IPS-20b (cell line): ENCODE measurements at regions not wholly inside any gene's neighbourhood (a gene's known extent, or its start where the extent isn't known, plus 50 kb on each side); places are given as distances from the start of the nearest gene placed in this dataset.

Experiments used
- H3K27ac ChIP-seq: one replicate; pipeline ENCODE4 v1.5.1; 2013; ENCODE audit warnings: low read length
- H3K27me3 ChIP-seq: 2 replicates; pipeline ENCODE4 v1.6.1; 2013; ENCODE audit warnings: mild to moderate bottlenecking, low read length, inconsistent platforms; ENCODE audit not compliant: insufficient read depth
- H3K36me3 ChIP-seq: 2 replicates; pipeline ENCODE4 v1.6.1; 2013; ENCODE audit warnings: low read depth, mild to moderate bottlenecking, inconsistent platforms, low read length, moderate library complexity; ENCODE audit not compliant: insufficient read depth
- H3K4me1 ChIP-seq: 2 replicates; pipeline ENCODE4 v1.6.1; 2013; ENCODE audit warnings: mild to moderate bottlenecking, control low read depth, inconsistent platforms, low read length, moderate library complexity; ENCODE audit not compliant: insufficient read depth
- H3K4me3 ChIP-seq: 2 replicates; pipeline ENCODE4 v1.5.1; 2013; ENCODE audit warnings: mild to moderate bottlenecking, low read length, inconsistent platforms
- H3K9ac ChIP-seq: 2 replicates; pipeline ENCODE4 v1.6.1; 2013; ENCODE audit warnings: low read depth, mild to moderate bottlenecking, inconsistent platforms, low read length, moderate library complexity
- H3K9me3 ChIP-seq: 2 replicates; pipeline ENCODE4 v1.6.1; 2013; ENCODE audit warnings: mild to moderate bottlenecking, low read depth, low read length, inconsistent platforms; ENCODE audit not compliant: insufficient read depth

DNA sequence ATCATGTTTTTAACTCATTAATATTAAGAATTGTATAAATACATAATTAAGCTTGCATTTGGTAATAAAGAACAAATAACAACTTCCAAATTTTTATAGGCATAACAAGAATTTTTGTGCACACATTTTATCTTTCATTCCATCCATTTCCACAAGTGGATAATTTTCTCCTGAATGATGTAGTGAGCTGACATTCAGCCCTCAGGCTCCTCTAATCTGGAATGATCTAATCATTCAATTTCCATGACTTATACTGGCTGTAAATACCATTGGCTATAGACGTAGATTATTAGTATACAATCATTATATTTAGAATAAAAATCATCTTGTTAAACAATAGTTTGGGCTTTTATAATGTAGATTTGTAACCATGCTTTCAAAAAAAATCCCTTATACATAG, 287.2 kb upstream of the GHITM start:
- H3K9ac ChIP-seq, result no peak overlapping the region

DNA sequence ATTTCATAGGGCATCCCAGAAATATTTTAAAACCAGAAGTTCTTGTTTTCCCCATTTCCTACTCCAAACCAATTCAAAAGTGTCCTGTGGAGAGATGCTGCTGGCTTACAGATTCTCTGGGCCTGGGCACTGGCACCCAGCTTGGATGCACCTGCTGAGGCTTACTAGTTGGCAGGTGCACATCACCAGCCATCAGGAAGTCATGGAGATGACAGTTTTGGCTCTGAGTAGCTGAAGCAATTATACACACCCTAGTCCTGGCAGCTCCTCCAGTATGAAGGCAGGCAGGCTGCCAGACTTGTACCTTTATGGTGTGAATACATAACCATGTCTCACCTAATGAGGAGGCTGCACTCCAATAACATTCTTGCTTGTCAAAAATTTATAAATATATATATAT, 276.6 kb upstream of the GHITM start:
- H3K4me3 ChIP-seq, result no peak overlapping the region
- no peaks in the 10 kb centered on the region for H3K4me1 ChIP-seq
- no peak overlapping the region for H3K9ac ChIP-seq
- no peaks in the 10 kb centered on the region for H3K36me3 ChIP-seq
- no peaks in the 10 kb centered on the region; the same call in 1 of the 2 replicates for H3K9me3 ChIP-seq
- H3K27me3 ChIP-seq, result no peaks in the 10 kb centered on the region
- no peak overlapping the region for H3K27ac ChIP-seq

More for the DNA sequence above, 287.2 kb upstream of the GHITM start:
- Histone ChIP-seq H3K27ac (no peak overlapping the region), H3K4me1 (no peaks in the 10 kb centered on the region), H3K27me3 (no peaks in the 10 kb centered on the region), H3K4me3 (no peak overlapping the region), H3K9me3 (no peaks in the 10 kb centered on the region), H3K36me3 (no peaks in the 10 kb centered on the region)

DNA sequence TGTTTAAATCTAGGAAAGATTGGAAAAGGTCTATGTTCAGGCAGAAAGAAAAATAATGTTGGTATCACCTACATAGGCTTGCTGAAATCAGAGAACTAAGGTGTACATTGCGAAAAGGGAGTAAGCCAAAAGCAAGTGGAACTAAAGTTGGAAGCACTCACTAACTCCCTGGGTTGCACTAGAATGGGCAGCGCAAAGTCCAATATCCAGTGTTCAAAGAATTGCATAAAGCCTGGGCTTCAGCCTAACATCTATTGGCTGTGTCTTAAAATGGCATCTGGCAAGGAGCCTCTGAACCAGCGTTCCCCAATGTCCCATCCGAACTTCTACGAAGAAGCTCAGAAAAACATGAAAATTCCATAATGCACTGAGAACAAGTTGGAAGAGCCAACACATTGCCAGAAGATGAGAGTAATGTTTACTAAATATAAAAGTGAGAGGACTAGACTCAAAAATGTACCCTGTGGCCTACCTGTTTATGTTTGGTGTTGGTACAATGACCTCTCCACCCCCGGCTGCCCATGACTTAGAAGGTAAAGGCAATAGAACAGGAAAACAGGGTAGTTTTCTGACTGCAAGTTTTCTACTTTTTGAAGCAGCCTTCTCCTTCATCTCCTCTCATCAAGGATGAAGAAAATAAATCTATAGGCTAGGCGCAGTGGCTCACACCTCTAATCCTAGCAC, 275.9 kb upstream of the GHITM start:
- Histone ChIP-seq H3K27me3 (no peaks in the 10 kb centered on the region), H3K4me1 (no peaks in the 10 kb centered on the region), H3K9ac (no peak overlapping the region), H3K27ac (no peak overlapping the region), H3K9me3 (no peaks in the 10 kb centered on the region; the same call in 1 of the 2 replicates), H3K36me3 (no peaks in the 10 kb centered on the region), H3K4me3 (no peak overlapping the region)

DNA sequence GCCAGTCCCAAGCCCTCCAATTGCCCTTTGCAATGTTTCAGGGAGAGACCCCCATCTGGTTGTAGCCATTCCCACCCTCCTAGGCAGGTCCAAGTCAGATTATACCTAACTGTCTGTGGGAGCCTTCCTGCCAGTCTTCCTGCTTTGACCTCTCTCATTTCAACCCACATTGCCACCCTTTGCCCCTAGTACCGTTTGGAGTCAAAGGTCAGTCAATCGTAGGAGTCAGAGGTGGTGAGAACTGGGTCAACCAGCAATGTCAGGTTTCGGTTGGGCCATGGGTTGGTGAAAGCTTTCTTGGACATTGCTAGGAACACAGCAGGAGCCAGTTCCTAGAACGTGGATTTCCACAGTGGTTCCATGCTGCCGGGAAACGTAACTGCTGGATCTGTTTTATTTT, 269.4 kb upstream of the GHITM start:
- no peak overlapping the region for H3K27ac ChIP-seq
- H3K36me3 ChIP-seq, result no peaks in the 10 kb centered on the region
- no peak overlapping the region for H3K9ac ChIP-seq
- H3K9me3 ChIP-seq, result no peaks in the 10 kb centered on the region
- H3K27me3 ChIP-seq, result no peaks in the 10 kb centered on the region
- no peak overlapping the region for H3K4me3 ChIP-seq
- no peaks in the 10 kb centered on the region; the same call in 1 of the 2 replicates for H3K4me1 ChIP-seq

DNA sequence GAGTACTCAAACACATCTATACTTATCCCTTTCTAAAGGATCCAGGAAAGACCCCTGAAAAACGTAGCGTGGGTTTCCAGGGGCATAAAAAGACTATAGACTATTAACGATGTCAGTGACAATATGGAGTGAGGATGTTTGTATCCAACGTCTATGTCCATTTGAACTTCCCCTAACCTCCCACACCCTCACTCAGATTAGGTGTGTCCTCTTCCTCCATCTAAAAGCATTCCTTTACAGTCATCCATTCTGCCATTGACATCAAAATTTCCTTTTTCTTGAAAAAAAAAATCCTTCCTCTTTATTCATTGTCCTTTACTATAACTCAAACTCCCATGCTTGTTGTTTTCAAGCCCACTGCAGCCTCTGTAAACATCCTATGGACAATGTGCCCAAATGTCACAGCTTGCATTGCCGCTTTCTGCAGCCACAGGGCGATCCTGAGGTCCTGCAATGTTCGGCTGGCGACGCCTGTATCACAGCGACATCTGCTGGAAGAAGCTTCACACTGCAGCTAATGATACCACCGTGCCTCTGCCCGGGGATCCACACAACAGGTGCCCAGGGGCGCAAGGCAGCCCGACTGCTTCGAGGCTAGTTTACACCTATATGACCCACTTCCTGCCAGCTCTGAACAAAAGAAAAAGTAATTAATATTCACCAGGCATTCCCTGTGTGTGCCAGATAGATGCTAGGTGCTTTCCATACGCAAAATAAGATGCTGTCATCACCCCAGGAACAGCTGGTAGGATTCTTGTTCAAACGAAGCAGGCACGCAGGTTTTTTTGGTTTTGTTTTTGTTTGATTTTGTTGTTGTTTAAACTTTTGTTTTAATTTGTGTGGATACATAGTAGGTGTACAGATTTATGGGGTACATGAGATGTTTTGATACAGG, 267.9 kb upstream of the GHITM start:
- H3K27ac ChIP-seq, result no peak overlapping the region
- no peaks in the 10 kb centered on the region for H3K36me3 ChIP-seq
- H3K9me3 ChIP-seq, result no peaks in the 10 kb centered on the region
- H3K4me3 ChIP-seq, result no peak overlapping the region
- no peaks in the 10 kb centered on the region for H3K27me3 ChIP-seq
- H3K4me1 ChIP-seq, result no peaks in the 10 kb centered on the region; the same call in 1 of the 2 replicates
- no peak overlapping the region for H3K9ac ChIP-seq

DNA sequence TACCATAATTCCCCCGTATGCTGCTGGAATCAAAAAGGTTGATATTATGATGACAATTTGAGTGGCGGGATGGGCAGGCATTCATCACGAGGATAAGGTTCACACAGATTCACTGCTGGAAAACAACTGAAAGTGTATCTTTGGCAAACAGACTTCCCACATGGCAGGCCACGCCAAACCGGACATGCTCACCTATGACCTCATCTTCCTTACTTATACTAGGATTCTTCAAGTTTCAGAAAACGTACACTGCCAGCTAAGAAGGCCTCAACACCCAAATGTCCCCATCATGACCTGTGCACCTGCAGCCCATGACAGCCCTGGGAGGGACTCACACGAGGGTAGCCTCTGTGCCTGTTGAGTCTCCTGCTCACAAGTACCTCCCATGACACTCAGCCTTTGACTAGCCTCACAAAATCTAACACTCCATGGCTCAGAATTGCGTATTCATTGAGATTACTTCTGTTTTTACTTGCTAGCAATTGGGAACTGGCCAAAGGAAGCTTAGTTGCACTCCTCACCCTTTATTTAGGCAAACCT, 259.0 kb upstream of the GHITM start:
- H3K36me3 ChIP-seq, result no peaks in the 10 kb centered on the region
- H3K27me3 ChIP-seq, result no peaks in the 10 kb centered on the region
- no peak overlapping the region for H3K27ac ChIP-seq
- H3K4me3 ChIP-seq, result no peak overlapping the region
- no peak overlapping the region for H3K9ac ChIP-seq
- no peaks in the 10 kb centered on the region for H3K4me1 ChIP-seq
- no peaks in the 10 kb centered on the region for H3K9me3 ChIP-seq

DNA sequence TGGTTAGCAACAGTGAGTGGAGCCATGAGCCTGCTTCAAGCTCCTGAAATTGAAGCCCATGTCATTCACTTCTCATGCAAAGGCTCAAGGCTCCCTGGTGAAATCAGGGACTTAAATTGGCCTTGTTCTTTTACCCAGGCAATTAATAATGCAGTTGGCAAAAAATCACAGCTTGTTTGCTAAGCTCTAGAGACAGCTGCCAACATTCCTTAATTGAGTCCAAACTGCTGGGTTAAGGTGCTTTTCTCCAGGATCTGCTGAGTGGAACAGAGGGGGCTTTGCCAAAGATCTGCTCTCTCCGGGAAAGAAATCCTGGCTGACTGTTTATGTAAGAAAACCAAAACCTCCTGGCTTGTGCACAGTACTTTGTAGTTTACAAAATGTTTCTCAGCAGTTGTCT, 257.6 kb upstream of the GHITM start:
- no peak overlapping the region for H3K4me3 ChIP-seq
- no peaks in the 10 kb centered on the region for H3K36me3 ChIP-seq
- peaks cover 4% of the 10 kb centered on the region; the same call in 1 of the 2 replicates for H3K4me1 ChIP-seq
- H3K9ac ChIP-seq, result no peak overlapping the region
- H3K27ac ChIP-seq, result no peak overlapping the region
- no peaks in the 10 kb centered on the region for H3K9me3 ChIP-seq
- H3K27me3 ChIP-seq, result no peaks in the 10 kb centered on the region

DNA sequence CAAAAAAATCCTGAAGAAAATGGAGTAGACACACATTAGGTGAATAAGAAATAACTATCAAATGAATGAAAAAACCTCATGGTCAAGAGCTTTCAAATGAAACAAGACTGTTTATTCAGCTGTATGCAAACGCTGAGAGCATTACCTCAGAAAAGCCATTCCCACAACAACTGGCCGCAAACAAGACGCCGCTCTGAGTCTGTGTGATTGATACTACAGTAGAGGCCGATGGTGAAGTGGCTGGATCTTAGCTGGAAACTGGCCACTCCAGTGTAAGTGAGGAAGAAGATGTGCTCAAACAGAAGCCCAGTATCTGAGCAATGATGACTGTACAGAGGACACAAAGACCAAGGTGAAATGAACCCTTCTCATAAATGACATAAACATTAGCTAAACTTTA, 252.4 kb upstream of the GHITM start:
- no peaks in the 10 kb centered on the region for H3K27me3 ChIP-seq
- H3K4me3 ChIP-seq, result no peak overlapping the region
- H3K9me3 ChIP-seq, result no peaks in the 10 kb centered on the region
- H3K4me1 ChIP-seq, result peaks cover 5% of the 10 kb centered on the region; the same call in 1 of the 2 replicates
- no peaks in the 10 kb centered on the region for H3K36me3 ChIP-seq
- no peak overlapping the region for H3K9ac ChIP-seq
- H3K27ac ChIP-seq, result no peak overlapping the region

DNA sequence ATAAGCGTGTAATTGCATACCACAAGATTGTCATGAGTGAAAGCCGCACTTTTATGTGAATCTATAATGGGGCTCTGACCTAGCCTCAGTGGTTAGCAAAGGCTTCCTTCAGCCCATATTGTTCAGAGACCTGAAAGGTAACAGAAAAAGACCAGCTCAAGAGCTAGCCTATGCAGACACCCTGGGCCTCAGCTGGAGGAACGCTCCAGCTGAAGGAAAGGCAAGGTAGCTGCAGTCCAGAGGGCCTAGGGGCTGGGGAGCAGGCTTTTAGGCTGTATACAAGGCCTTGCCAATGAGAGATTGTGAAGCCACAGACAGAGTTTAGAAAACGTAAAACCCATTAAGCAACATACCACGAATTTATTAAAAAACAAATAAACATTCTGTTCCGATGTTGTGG, 246.6 kb upstream of the GHITM start:
- H3K9ac ChIP-seq, result no peak overlapping the region
- H3K27me3 ChIP-seq, result no peaks in the 10 kb centered on the region
- no peak overlapping the region for H3K4me3 ChIP-seq
- H3K4me1 ChIP-seq, result no peaks in the 10 kb centered on the region
- H3K36me3 ChIP-seq, result no peaks in the 10 kb centered on the region
- H3K9me3 ChIP-seq, result no peaks in the 10 kb centered on the region
- H3K27ac ChIP-seq, result no peak overlapping the region

DNA sequence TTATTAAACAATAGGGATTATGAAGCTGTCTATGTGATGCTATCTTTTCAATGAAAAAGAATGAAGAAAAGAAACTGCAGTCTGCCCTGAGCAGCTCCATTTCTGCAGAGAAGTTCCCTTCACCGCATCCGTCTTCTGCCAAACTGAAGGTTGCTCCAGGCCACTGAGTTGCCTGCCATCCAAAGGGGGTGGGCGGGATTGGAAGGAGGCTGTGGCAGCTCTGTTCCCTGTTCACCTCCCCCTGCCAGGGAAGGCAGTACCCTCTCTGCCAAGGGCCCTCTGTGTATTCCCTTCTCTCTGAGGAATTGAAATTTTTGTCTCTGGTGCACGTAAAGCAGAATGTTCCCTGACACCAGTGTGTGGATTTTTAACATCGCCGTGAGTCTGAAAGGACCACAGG, 243.1 kb upstream of the GHITM start:
- no peak overlapping the region for H3K27ac ChIP-seq
- no peaks in the 10 kb centered on the region for H3K27me3 ChIP-seq
- no peaks in the 10 kb centered on the region for H3K36me3 ChIP-seq
- no peak overlapping the region for H3K9ac ChIP-seq
- no peak overlapping the region for H3K4me3 ChIP-seq
- H3K4me1 ChIP-seq, result no peaks in the 10 kb centered on the region
- no peaks in the 10 kb centered on the region for H3K9me3 ChIP-seq

DNA sequence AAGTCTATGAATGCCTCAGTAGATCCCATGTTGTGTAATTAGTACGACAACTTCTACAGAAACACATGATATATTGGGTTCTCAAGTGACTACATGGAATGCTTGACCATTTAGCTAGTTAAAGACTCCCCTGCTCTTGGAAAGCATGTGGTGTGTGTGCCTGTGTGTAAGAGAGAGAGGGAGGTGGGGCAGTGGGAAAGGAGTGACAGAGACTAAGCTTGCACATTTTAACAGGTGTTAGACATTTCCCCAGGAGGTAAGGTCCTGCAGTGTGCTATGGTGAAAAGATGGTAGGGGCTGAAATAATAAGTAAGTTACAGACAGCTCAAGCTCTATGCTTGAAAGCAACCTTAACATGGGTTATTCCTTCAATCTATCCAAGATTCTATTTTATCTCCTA, 241.7 kb upstream of the GHITM start:
- Histone ChIP-seq H3K27me3 (no peaks in the 10 kb centered on the region), H3K9ac (no peak overlapping the region), H3K9me3 (no peaks in the 10 kb centered on the region), H3K36me3 (no peaks in the 10 kb centered on the region), H3K4me3 (no peak overlapping the region), H3K27ac (no peak overlapping the region), H3K4me1 (no peaks in the 10 kb centered on the region)

DNA sequence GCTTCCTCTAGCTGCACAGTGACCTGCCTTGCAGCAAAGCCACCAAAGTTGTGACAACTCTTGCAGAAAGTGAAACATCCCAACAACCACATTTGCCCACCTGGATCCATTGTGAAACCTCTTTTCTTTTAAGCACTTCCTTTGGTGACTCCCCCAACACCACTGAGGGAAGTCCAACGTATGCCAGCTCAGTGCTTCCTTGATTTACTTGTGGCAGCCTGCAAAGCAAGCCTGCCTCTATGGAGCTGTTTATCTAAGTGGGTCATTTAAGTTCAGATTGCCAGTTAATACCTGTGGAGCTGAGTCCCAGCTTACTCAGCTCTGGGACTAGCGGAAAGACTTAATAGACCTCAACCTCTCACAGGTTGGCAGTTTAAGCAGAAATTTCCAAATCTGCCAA, 230.8 kb upstream of the GHITM start:
- Histone ChIP-seq H3K27me3 (peaks cover 12% of the 10 kb centered on the region; the same call in 1 of the 2 replicates), H3K4me3 (no peak overlapping the region), H3K27ac (no peak overlapping the region), H3K4me1 (peaks cover 7% of the 10 kb centered on the region; the same call in 1 of the 2 replicates), H3K9me3 (no peaks in the 10 kb centered on the region), H3K9ac (no peak overlapping the region), H3K36me3 (no peaks in the 10 kb centered on the region)
